SJSA1 (cell line): ENCODE measurements at regions not wholly inside any gene's neighbourhood (a gene's known extent, or its start where the extent isn't known, plus 50 kb on each side); places are given as distances from the start of the nearest gene placed in this dataset.
A peak's percentile ranks its signal among the peaks of the same experiment; 100 is the strongest.

ENCODE experiments used
- DNase-seq, 2 experiments: peaks; one replicate each; pipeline ENCODE4 v3.0.0-alpha.2; 2015 to 2020; ENCODE audit warnings: low spot score in 2 of 2, low read depth in 1 of 2
- H3K27ac ChIP-seq: fragments of 250-450 bp; sonication (Bioruptor Pico); 2 replicates; pipeline ENCODE4 v1.5.1; 2020; ENCODE audit warnings: mild to moderate bottlenecking, moderate library complexity
- H3K27me3 ChIP-seq: fragments of 250-450 bp; sonication (Bioruptor Pico); replicated peaks from 2 replicates; pipeline ENCODE4 v1.5.1; 2020; ENCODE audit warnings: mild to moderate bottlenecking, moderate library complexity
- H3K36me3 ChIP-seq: fragments of 250-450 bp; sonication (Bioruptor Pico); 2 replicates; pipeline ENCODE4 v1.5.1; 2020; ENCODE audit warnings: mild to moderate bottlenecking
- H3K4me1 ChIP-seq: fragments of 250-450 bp; sonication (Bioruptor Pico); replicated peaks from 2 replicates; pipeline ENCODE4 v1.6.1; 2021; ENCODE audit warnings: mild to moderate bottlenecking
- H3K4me3 ChIP-seq: fragments of 250-450 bp; sonication (Bioruptor Pico); 2 replicates; pipeline ENCODE4 v1.5.1; 2020; ENCODE audit warnings: mild to moderate bottlenecking
- H3K9me3 ChIP-seq: fragments of 250-450 bp; sonication (Bioruptor Pico); replicated peaks from 2 replicates; pipeline ENCODE4 v1.5.1; 2020; ENCODE audit warnings: mild to moderate bottlenecking

- no peaks in the 10 kb centered on the region for H3K9me3 ChIP-seq
- no peak overlapping the region for H3K4me3 ChIP-seq
- H3K4me1 ChIP-seq = no peaks in the 10 kb centered on the region
- DNase-seq = no peak
- no peaks in the 10 kb centered on the region for H3K36me3 ChIP-seq
- no peaks in the 10 kb centered on the region for H3K27me3 ChIP-seq
- H3K27ac ChIP-seq = no peak overlapping the region
Observed at GRCh38 chr5:155068616-155069100, 55.1 kb downstream of the KIF4B start.

- Histone ChIP-seq H3K27me3 (no peaks in the 10 kb centered on the region), H3K27ac (no peak overlapping the region), H3K36me3 (no peaks in the 10 kb centered on the region), H3K4me3 (no peak overlapping the region), H3K4me1 (no peaks in the 10 kb centered on the region), H3K9me3 (no peaks in the 10 kb centered on the region)
- no peak for DNase-seq
Observed at GRCh38 chr5:155069961-155070360, 56.4 kb downstream of the KIF4B start.

DNA sequence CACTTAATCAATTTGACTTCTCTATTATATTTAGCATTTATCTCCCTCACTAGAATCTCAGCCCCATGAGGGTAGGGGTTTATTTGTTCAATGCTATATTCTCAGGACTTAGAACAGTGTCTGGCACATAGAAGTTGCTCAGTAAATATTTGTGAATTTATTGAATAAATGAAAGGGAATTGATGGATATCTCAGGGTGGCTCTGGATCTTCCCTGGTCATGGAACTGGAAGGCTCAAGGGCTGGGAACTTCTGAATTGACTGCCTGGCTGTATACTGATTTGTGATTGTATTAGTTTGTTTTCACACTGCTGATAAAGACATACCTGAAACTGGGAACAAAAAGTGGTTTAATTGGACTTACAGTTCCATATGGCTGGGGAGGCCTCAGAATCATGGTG, 57.2 kb downstream of the KIF4B start:
- H3K9me3 ChIP-seq = no peaks in the 10 kb centered on the region
- no peaks in the 10 kb centered on the region for H3K36me3 ChIP-seq
- H3K4me3 ChIP-seq = no peak overlapping the region
- H3K27ac ChIP-seq = no peak overlapping the region
- H3K4me1 ChIP-seq = no peaks in the 10 kb centered on the region
- no peaks in the 10 kb centered on the region for H3K27me3 ChIP-seq
- no peak for DNase-seq

- Histone ChIP-seq H3K4me3 (no peak overlapping the region), H3K4me1 (peaks cover 6% of the 10 kb centered on the region; the same call in 1 of the 2 replicates), H3K27me3 (no peaks in the 10 kb centered on the region), H3K36me3 (no peaks in the 10 kb centered on the region), H3K27ac (no peak overlapping the region), H3K9me3 (peaks cover 4% of the 10 kb centered on the region; the same call in 1 of the 2 replicates)
- DNase-seq = no peak
Observed at GRCh38 chr5:155076379-155076778, 62.8 kb downstream of the KIF4B start.

GRCh38 chr5:155079698-155080097, 66.1 kb downstream of the KIF4B start:
- Histone ChIP-seq H3K27me3 (no peaks in the 10 kb centered on the region), H3K9me3 (peaks cover 6% of the 10 kb centered on the region; the same call in 1 of the 2 replicates), H3K4me1 (peaks cover 19% of the 10 kb centered on the region), H3K36me3 (no peaks in the 10 kb centered on the region), H3K4me3 (no peak overlapping the region), H3K27ac (no peak overlapping the region)
- DNase-seq = no peak

DNA sequence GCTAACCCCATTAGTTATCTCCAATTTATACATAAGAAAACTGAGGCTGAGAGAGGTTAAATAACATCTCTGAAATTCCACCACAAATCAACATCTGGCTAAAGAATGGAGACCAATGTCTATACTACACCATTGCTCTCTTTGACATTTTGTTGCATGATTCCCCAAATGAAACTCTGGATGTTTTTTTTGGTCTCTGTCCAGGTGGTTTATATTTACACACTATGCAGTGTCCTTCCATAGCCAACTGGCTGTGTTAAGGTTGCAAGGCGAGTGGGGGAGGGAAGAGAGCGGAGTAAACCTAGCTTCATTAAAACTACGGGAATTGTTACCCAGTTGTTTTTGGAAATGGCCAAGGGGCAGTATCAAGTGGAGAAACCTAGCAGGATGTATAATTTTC, 67.2 kb downstream of the KIF4B start:
- DNase-seq = no peak
- peaks cover 6% of the 10 kb centered on the region; the same call in 1 of the 2 replicates for H3K9me3 ChIP-seq
- no peak overlapping the region for H3K4me3 ChIP-seq
- H3K36me3 ChIP-seq = no peaks in the 10 kb centered on the region
- H3K27me3 ChIP-seq = no peaks in the 10 kb centered on the region
- peaks cover 19% of the 10 kb centered on the region for H3K4me1 ChIP-seq
- H3K27ac ChIP-seq = no peak overlapping the region

DNA sequence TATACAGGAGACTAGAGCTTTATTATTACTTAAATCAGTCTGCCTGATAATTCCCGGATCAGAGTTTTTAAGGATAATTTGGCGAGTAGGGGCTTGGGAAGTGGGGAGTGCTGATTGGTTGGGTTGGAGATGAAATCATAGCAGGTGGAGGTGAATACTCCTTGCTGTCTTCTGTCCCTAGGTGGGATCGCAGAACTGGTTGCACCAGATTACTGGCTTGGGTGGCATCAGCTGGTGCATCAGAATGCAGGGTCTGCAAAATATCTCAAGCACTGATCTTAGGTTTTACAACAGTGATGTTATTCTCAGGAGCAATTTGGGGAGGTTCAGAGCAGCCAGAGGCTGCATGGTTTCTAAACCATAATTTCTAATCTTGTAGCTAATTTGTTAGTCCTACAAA, 68.1 kb downstream of the KIF4B start:
- Histone ChIP-seq H3K4me1 (peaks cover 19% of the 10 kb centered on the region), H3K4me3 (no peak overlapping the region), H3K36me3 (no peaks in the 10 kb centered on the region), H3K27me3 (no peaks in the 10 kb centered on the region), H3K9me3 (peaks cover 6% of the 10 kb centered on the region; the same call in 1 of the 2 replicates), H3K27ac (0 out of 2 replicates have a peak overlapping the region, but pooled peaks have one; percentile 33)
- no peak for DNase-seq

- peak; percentile 49 to 55 for DNase-seq
- H3K4me1 ChIP-seq = peaks cover 19% of the 10 kb centered on the region
- H3K36me3 ChIP-seq = no peaks in the 10 kb centered on the region
- peak overlapping the region; percentile 33; the same call in 1 of the 2 replicates for H3K27ac ChIP-seq
- H3K27me3 ChIP-seq = no peaks in the 10 kb centered on the region
- no peak overlapping the region for H3K4me3 ChIP-seq
- H3K9me3 ChIP-seq = peaks cover 6% of the 10 kb centered on the region; the same call in 1 of the 2 replicates
Observed at GRCh38 chr5:155082401-155082800, 68.8 kb downstream of the KIF4B start.

DNA sequence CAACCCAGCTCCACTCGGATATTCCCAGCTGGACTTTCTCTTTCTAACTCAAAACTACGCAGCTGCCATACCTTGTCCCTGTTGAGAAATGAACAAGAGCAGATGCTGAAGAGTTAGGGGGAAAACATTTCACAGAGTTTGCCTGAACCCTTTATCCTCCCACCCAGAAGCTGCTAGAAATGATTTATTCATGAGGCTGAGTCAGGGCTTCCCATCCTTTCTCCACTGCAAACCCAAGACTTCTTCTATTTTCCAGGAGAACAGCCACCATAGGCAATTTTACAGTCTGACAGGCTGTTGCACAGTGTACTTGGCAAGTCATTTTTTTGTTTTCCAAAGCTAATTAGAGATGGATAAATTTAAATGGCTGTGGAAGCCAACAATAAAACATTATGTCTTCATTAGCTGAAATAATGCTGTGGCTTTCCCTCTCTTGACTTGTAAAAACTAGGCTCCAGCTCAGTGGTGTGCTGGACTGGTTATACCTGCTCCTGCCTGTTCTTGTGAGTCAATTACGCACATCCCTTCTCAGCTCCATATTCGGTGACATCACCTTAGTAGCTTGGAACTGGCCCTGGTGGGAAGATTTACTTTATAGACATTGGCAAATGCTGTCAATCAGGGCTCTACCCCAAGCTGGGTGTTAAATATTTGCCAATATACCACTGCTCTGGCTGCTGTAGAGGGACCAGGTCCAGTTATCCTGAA, 71.9 kb downstream of the KIF4B start:
- 0 out of 2 replicates have a peak, but pooled peaks cover 3% of the 10 kb centered on the region for H3K9me3 ChIP-seq
- no peak overlapping the region for H3K27ac ChIP-seq
- DNase-seq = no peak
- no peaks in the 10 kb centered on the region for H3K27me3 ChIP-seq
- H3K4me1 ChIP-seq = peaks cover 19% of the 10 kb centered on the region
- no peaks in the 10 kb centered on the region for H3K36me3 ChIP-seq
- no peak overlapping the region for H3K4me3 ChIP-seq

GRCh38 chr5:155087036-155087435, 73.5 kb downstream of the KIF4B start:
- H3K36me3 ChIP-seq = no peaks in the 10 kb centered on the region
- DNase-seq = no peak
- H3K4me1 ChIP-seq = peaks cover 8% of the 10 kb centered on the region
- H3K9me3 ChIP-seq = 0 out of 2 replicates have a peak, but pooled peaks cover 3% of the 10 kb centered on the region
- no peaks in the 10 kb centered on the region for H3K27me3 ChIP-seq
- no peak overlapping the region for H3K27ac ChIP-seq
- H3K4me3 ChIP-seq = no peak overlapping the region

- H3K36me3 ChIP-seq = no peaks in the 10 kb centered on the region
- no peak for DNase-seq
- H3K4me3 ChIP-seq = no peak overlapping the region
- 0 out of 2 replicates have a peak, but pooled peaks cover under 1% of the 10 kb centered on the region for H3K9me3 ChIP-seq
- H3K4me1 ChIP-seq = no peaks in the 10 kb centered on the region
- H3K27ac ChIP-seq = no peak overlapping the region
- no peaks in the 10 kb centered on the region for H3K27me3 ChIP-seq
Observed at GRCh38 chr5:155088811-155089210, 75.3 kb downstream of the KIF4B start.

GRCh38 chr5:155089643-155090042, 76.1 kb downstream of the KIF4B start:
- Histone ChIP-seq H3K27me3 (no peaks in the 10 kb centered on the region), H3K36me3 (no peaks in the 10 kb centered on the region), H3K4me3 (no peak overlapping the region), H3K4me1 (no peaks in the 10 kb centered on the region), H3K9me3 (no peaks in the 10 kb centered on the region), H3K27ac (no peak overlapping the region)
- DNase-seq = no peak

- Histone ChIP-seq H3K27me3 (no peaks in the 10 kb centered on the region), H3K36me3 (no peaks in the 10 kb centered on the region), H3K4me3 (no peak overlapping the region), H3K27ac (no peak overlapping the region), H3K9me3 (no peaks in the 10 kb centered on the region), H3K4me1 (no peaks in the 10 kb centered on the region)
- no peak for DNase-seq
Observed at GRCh38 chr5:155091063-155091648, 77.6 kb downstream of the KIF4B start.
